Stimulated activated CD4-positive, alpha-beta T cell treated with anti-CD3 and anti-CD28 coated beads, TNF-alpha, amount 100 ng/mL, for 48 hours (primary cell): ENCODE measurements at regions not wholly inside any gene's neighbourhood (a gene's known extent, or its start where the extent isn't known, plus 50 kb on each side); places are given as distances from the start of the nearest gene placed in this dataset.
"Not testable (repeated sequence)": the region's sequence is repeated elsewhere in the genome, so short reads cannot be mapped to it uniquely, and the experiment has no call there.

Source experiments
- DNase-seq, 3 donors: peaks; one replicate each; pipeline ENCODE4 v3.0.0-alpha.2; 2020; ENCODE audit warnings: low read depth in 3 of 3

- no peak for DNase-seq
Measured at GRCh38 chr3:31096661-31097395, 202.4 kb upstream of the GADL1 start.

DNA sequence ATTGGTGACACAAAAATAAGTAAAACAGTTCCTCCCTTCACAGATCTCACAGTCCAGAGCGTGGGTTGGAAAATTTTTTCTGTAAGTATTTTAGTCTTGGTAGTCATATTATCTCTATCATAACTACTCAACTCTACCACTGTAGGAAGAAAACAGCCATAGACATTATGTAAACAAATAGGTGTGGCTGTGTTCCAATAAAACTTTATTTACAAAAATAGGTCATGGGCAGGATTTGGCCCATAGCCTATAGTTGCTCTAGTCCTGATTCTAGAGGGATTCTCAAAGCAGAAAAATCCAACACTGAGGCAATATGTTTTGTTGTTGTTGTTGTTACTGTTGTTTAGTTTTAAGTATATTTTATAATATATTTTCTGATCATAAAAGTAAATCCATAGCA lies 206.1 kb upstream of the GADL1 start:
- DNase-seq = no peak

DNA sequence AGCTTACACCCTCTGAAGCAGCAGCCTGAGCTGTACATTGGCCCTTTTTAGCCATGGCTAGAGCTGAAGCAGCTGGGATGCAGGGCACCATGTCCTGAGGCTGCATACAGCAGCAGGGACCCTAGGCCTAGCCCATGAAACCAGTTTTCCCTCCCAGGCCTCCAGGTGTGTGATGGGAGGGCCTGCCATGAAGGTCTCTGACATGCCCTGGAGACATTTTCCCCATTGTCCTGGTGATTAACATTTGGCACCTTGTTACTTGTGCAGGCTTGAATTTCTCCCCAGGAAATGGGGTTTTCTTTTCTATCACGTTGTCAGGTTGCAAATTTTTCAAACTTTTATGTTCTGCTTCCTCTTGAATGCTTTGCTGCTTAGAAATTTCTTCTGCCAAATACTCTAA lies 206.8 kb upstream of the GADL1 start:
- not testable (repeated sequence) for DNase-seq

GRCh38 chr3:31102196-31102879 lies 207.9 kb upstream of the GADL1 start:
- DNase-seq = peak; percentile 13 to 21 (median 14)

DNA sequence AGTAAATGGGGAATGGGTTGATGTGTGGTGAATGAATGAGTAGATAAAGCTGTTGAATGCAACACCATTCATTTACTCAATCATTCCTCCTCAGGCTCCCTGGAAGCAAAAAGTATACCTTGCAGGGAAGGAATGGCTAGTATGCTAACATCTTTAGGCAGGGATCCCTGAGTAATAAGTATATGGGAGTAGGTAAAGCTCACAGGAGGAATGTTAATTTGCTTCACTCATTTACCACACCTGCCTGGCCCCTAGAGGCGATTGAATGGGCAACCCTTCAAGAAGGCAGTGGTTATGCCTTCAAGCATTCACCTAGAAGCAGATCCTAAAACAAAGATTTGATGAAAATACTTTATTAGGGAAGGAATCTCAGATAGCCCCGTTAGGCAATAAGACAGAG lies 208.7 kb upstream of the GADL1 start:
- DNase-seq = no peak

DNA sequence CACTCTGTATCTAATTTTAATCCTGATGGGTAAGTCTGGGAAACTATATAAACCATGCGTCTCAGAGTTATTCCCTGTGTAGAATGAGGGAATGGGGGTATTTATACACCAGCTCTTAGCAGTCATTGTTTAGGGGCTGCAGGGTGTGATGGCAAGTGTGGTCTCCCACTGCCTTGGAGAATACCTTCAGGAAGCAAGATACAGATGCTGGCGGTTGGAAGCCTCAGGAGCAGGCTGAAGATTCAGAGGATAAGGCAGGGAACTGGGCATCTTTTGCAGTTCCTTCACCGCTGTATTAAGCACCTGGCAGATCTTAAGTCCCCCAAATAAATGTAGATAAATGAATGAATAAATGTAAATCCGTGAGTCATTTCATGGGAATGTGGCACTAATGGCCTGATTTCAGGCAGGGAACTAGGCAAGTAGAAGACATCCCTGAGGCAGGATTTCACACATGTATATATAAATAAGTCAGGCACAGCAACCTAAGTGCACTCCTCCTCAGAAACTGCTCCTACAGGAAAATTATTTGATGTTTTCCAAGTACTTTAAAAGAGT lies 209.2 kb upstream of the GADL1 start:
- no peak for DNase-seq

- DNase-seq = no peak
Measured at GRCh38 chr3:31105011-31105410, 210.6 kb upstream of the GADL1 start.

DNA sequence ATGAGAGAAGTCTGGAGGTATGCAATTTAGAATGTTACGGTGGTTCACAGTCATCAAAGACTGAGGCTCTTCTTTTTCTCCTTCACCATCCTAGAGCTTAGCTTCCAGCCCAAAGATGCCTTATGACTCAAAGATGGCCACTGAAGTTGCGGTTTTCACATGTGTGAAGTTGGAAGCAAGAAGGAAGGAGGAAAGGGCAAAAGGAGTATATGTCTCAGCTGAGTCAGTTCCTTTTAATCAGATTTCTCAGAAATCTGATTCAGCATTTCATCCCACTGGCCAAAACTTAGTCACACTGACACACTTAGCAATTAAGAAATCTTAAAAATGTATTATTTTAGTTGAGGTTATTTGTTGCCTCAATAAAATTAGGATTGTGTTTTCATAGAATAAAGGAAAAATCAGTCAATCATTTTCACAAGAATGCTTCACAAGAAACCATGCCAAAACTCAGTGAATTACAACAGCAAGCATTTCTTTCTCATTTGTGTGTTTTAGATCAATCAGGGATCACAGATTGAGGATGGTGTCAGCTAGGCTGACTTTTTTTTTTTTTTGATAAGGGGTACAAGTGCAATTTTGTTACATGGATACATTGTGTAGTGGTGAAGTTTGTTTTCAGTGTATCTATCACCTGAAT lies 211.1 kb upstream of the GADL1 start:
- peak in 1 of 3 donors; percentile 7 for DNase-seq

- DNase-seq = no peak
Measured at GRCh38 chr3:31106204-31106603, 211.7 kb upstream of the GADL1 start.

GRCh38 chr3:31106912-31107311 lies 212.5 kb upstream of the GADL1 start:
- no peak for DNase-seq

GRCh38 chr3:31114929-31115283 lies 220.4 kb upstream of the GADL1 start:
- no peak for DNase-seq

DNA sequence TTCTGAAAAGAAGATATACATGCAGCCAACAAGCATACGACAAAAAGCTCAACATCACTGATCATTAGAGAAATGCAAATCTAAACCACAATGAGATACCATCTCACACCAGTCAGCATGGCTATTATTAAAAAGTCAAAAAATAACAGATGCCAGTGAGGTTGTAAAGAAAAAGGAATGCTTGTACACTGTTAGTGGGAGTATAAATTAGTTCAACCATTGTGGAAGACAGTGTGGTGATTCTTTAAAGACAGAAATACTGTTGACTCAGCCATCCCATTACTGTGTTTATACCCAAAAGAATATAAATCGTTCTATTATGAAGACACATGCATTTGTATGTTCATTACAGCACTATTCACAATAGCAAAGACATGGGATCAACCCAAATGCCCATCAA lies 221.1 kb upstream of the GADL1 start:
- DNase-seq = not testable (repeated sequence)

DNA sequence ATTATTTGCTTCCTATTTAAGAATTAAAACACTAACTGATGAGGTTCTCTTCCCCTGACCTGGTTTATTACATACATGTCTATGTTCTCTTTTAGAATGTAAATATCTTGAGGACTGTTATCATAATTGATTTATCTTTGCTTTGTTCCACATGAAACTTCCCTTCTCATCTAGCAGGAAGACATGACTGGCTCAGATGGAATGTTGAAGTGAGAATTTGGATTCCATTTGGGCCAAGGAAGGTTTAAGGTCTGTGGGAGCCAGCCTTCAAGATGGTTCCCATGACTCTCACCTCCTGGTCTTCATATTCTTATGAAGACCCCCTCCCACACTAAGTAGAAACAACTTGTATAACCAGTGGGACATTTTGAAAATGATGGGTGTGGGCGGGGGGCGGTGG lies 222.2 kb upstream of the GADL1 start:
- DNase-seq = no peak

- DNase-seq = no peak
Measured at GRCh38 chr3:31117854-31118253, 223.4 kb upstream of the GADL1 start.

GRCh38 chr3:31124373-31124772 lies 229.9 kb upstream of the GADL1 start:
- DNase-seq = no peak

- no peak for DNase-seq
Measured at GRCh38 chr3:31125413-31126020, 231.1 kb upstream of the GADL1 start.

- DNase-seq = no peak
Measured at GRCh38 chr3:31129241-31129640, 234.8 kb upstream of the GADL1 start.

GRCh38 chr3:31132132-31132769 lies 237.8 kb upstream of the GADL1 start:
- no peak for DNase-seq

- no peak for DNase-seq
Measured at GRCh38 chr3:31133541-31133940, 239.1 kb upstream of the GADL1 start.

- DNase-seq = no peak
Measured at GRCh38 chr3:31135546-31135945, 241.1 kb upstream of the GADL1 start.

GRCh38 chr3:31137718-31138465 lies 243.4 kb upstream of the GADL1 start:
- DNase-seq = no peak
